ENCODE measurements at regions not wholly inside any gene's neighbourhood (a gene's known extent, or its start where the extent isn't known, plus 50 kb on each side); places are given as distances from the start of the nearest gene placed in this dataset.

DNA sequence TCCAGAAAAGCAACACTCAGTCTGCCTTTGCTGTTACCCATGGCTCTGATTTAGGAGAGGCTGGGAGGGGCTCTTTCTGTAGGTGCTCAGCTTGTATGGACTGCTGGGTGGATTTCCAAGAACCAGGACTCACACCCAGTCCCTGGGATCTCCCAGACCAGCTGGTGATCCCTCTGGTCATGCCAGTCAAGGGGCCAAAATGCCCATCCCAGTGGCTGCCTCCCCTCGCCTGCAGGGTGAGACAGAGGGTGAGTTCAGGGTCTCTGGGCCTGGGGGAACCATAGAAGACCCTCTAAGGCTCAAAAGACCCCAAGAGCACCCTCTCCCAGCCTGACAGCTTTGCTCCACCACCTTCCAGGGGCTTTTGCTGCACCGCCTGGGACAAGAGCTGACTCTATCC, 78.6 kb upstream of the MYL2 start:
- TF ChIP-seq, protein P1, sequence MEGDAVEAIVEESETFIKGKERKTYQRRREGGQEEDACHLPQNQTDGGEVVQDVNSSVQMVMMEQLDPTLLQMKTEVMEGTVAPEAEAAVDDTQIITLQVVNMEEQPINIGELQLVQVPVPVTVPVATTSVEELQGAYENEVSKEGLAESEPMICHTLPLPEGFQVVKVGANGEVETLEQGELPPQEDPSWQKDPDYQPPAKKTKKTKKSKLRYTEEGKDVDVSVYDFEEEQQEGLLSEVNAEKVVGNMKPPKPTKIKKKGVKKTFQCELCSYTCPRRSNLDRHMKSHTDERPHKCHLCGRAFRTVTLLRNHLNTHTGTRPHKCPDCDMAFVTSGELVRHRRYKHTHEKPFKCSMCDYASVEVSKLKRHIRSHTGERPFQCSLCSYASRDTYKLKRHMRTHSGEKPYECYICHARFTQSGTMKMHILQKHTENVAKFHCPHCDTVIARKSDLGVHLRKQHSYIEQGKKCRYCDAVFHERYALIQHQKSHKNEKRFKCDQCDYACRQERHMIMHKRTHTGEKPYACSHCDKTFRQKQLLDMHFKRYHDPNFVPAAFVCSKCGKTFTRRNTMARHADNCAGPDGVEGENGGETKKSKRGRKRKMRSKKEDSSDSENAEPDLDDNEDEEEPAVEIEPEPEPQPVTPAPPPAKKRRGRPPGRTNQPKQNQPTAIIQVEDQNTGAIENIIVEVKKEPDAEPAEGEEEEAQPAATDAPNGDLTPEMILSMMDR (conservative IDR thresholded peaks at IDR 0.05; ENCODE audit: low read depth, low read length), result no peak
- Histone ChIP-seq H2AFZ (ENCODE audit: low read depth) (no peak overlapping the region), H3K4me2 (no peak overlapping the region), H3K4me1 (ENCODE audit: low read depth, poor library complexity, severe bottlenecking) (no peaks in the 10 kb centered on the region), H3K4me3 (IDR thresholded peaks at IDR 0.05; ENCODE audit: insufficient read depth, low read depth, low read length) (no peak overlapping the region), H3K27me3 (ENCODE audit: insufficient read depth, low read depth) (no peaks in the 10 kb centered on the region), H3K9ac (no peak overlapping the region), H3K79me2 (ENCODE audit: insufficient read depth, low read depth) (no peaks in the 10 kb centered on the region), H3K36me3 (ENCODE audit: insufficient read depth) (no peaks in the 10 kb centered on the region), H3K27ac (no peak overlapping the region), H4K20me1 (ENCODE audit: insufficient read depth) (no peaks in the 10 kb centered on the region)

DNA sequence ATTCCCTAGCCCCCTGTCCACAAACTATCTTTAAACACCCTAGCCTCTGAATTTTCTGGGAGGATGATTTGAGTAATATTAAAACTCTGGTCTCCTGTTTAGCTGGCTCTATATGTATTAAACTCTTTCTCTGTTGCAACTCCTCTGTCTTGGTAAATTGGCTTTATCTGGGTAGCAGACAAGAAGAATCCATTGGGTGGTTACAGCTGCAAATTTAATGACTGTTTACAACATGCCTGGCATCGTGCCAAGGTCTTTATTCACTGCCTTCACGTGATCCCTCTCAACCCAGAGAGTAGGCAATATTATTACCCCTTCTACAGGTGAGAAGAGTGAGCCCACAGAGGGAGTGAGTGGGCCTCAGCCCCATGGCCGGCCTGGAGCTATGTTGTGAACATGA, 77.8 kb upstream of the MYL2 start:
- no peak overlapping the region for H3K4me3 ChIP-seq (IDR thresholded peaks at IDR 0.05; ENCODE audit: insufficient read depth, low read depth, low read length)
- H3K27me3 ChIP-seq (ENCODE audit: insufficient read depth, low read depth), result no peaks in the 10 kb centered on the region

DNA sequence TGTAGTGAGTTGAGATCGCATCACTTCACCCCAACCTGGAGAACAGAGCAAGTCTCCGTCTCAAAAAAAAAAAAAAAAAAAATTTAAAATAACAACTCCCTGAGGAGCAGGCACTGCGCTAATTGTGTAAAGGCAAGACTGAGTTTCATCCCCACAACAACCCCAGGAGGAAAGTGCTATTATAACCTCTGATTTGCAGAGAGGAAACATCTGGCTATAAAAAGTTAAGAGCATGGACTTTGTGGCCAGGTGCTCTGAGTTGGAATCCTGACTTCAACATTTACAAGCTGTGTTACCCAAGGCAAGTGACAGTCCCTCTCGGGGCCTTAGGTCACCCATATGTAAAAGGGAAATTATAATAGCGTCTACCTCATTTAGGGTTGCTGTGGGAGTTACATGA, 76.0 kb upstream of the MYL2 start:
- no peak overlapping the region for H3K4me2 ChIP-seq
- H3K79me2 ChIP-seq (ENCODE audit: insufficient read depth, low read depth), result no peaks in the 10 kb centered on the region
- H3K9ac ChIP-seq, result no peak overlapping the region
- no peaks in the 10 kb centered on the region for H3K27me3 ChIP-seq (ENCODE audit: insufficient read depth, low read depth)
- H3K36me3 ChIP-seq (ENCODE audit: insufficient read depth), result no peaks in the 10 kb centered on the region
- no peak overlapping the region for H3K4me3 ChIP-seq (IDR thresholded peaks at IDR 0.05; ENCODE audit: insufficient read depth, low read depth, low read length)
- H2AFZ ChIP-seq (ENCODE audit: low read depth), result no peak overlapping the region
- H4K20me1 ChIP-seq (ENCODE audit: insufficient read depth), result no peaks in the 10 kb centered on the region
- no peaks in the 10 kb centered on the region for H3K4me1 ChIP-seq (ENCODE audit: low read depth, poor library complexity, severe bottlenecking)
- H3K27ac ChIP-seq, result no peak overlapping the region
- TF ChIP-seq, protein P1 (conservative IDR thresholded peaks at IDR 0.05; ENCODE audit: low read depth, low read length), result no peak

More for the DNA sequence above, 77.8 kb upstream of the MYL2 start:
- TF ChIP-seq, protein P1 (conservative IDR thresholded peaks at IDR 0.05; ENCODE audit: low read depth, low read length), result no peak
- Histone ChIP-seq H4K20me1 (ENCODE audit: insufficient read depth) (no peaks in the 10 kb centered on the region), H3K27ac (no peak overlapping the region), H3K36me3 (ENCODE audit: insufficient read depth) (no peaks in the 10 kb centered on the region), H3K79me2 (ENCODE audit: insufficient read depth, low read depth) (no peaks in the 10 kb centered on the region), H2AFZ (ENCODE audit: low read depth) (no peak overlapping the region), H3K4me2 (no peak overlapping the region), H3K4me1 (ENCODE audit: low read depth, poor library complexity, severe bottlenecking) (no peaks in the 10 kb centered on the region), H3K9ac (no peak overlapping the region)

DNA sequence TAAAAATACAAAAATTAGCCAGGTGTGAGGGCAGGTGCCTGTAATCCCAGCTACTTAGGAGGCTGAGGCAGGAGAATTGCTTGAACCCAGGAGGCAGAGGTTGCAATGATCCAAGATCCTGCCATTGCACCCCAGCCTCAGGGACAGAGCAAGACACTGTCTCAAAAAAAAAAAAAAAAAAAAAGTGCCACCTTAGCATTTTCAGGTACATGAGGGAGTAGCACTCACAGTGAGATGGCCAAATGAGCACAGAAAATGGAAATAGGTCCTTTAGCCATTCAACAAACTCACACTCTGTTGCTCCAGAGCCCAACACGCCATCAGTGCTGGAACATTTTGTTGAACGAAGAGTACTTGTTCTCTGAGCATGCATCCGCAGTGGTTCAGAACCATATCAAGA, 75.2 kb upstream of the MYL2 start:
- H3K4me2 ChIP-seq, result no peak overlapping the region
- no peak overlapping the region for H3K9ac ChIP-seq
- no peaks in the 10 kb centered on the region for H3K4me1 ChIP-seq (ENCODE audit: low read depth, poor library complexity, severe bottlenecking)
- no peak overlapping the region for H2AFZ ChIP-seq (ENCODE audit: low read depth)
- no peak overlapping the region for H3K27ac ChIP-seq
- TF ChIP-seq, protein P1 (conservative IDR thresholded peaks at IDR 0.05; ENCODE audit: low read depth, low read length), result no peak
- H3K27me3 ChIP-seq (ENCODE audit: insufficient read depth, low read depth), result no peaks in the 10 kb centered on the region
- no peaks in the 10 kb centered on the region for H3K79me2 ChIP-seq (ENCODE audit: insufficient read depth, low read depth)
- H3K4me3 ChIP-seq (IDR thresholded peaks at IDR 0.05; ENCODE audit: insufficient read depth, low read depth, low read length), result no peak overlapping the region
- no peaks in the 10 kb centered on the region for H4K20me1 ChIP-seq (ENCODE audit: insufficient read depth)
- no peaks in the 10 kb centered on the region for H3K36me3 ChIP-seq (ENCODE audit: insufficient read depth)
